Transverse colon (tissue), 4 donors: ENCODE measurements at regions not wholly inside any gene's neighbourhood (a gene's known extent, or its start where the extent isn't known, plus 50 kb on each side); places are given as distances from the start of the nearest gene placed in this dataset.

Source experiments
- DNase-seq: peaks from one replicate; pipeline ENCODE4 v3.0.0-alpha.2; 2019
- H3K27ac ChIP-seq, 4 donors: fragments of 200-600 bp; sonication (generic); 2 replicates each; pipeline ENCODE4 v1.5.1; 2016 to 2018; ENCODE audit warnings: inconsistent platforms in 4 of 4
- H3K27me3 ChIP-seq: fragments of 200-600 bp; sonication (generic); 2 replicates; pipeline ENCODE4 v1.5.1; 2017; ENCODE audit warnings: inconsistent platforms
- H3K36me3 ChIP-seq, 4 donors: fragments of 200-600 bp; sonication (generic); 2 replicates each; pipeline ENCODE4 v1.5.1; 2017 to 2019; ENCODE audit warnings: inconsistent platforms in 4 of 4
- H3K4me1 ChIP-seq, 4 donors: fragments of 200-600 bp; sonication (generic); 2 replicates each; pipeline ENCODE4 v1.5.1; 2017 to 2020; ENCODE audit warnings: inconsistent platforms in 4 of 4
- H3K4me3 ChIP-seq, 4 donors: fragments of 200-600 bp; sonication (generic); 1 replicate in 1 of 4; 2 replicates in 3 of 4; pipeline versions ENCODE4 v1.5.1 to v1.6.1; 2017 to 2019; ENCODE audit warnings: inconsistent platforms in 4 of 4
- H3K9me3 ChIP-seq, 2 donors: fragments of 200-600 bp; sonication (generic); 2 replicates each; pipeline ENCODE4 v1.5.1; 2017 to 2019; ENCODE audit warnings: inconsistent platforms in 2 of 2
- EP300 ChIP-seq: sonication (generic); formaldehyde crosslinking; IDR thresholded peaks from one replicate; pipeline ENCODE4 v1.6.1; 2017; ENCODE audit warnings: antibody characterized with exemption, low read depth
- POLR2A ChIP-seq: fragments of 450-650 bp; IDR thresholded peaks from one replicate; pipeline ENCODE4 v1.6.1; 2016; ENCODE audit warnings: antibody characterized with exemption, mild to moderate bottlenecking, moderate library complexity
- POLR2AphosphoS5 ChIP-seq, 3 donors: sonication (generic); formaldehyde crosslinking; IDR thresholded peaks; one replicate each; pipeline ENCODE4 v1.6.1; 2016; ENCODE audit warnings: antibody characterized with exemption in 3 of 3
- WGBS, 2 donors: methylation state at CpG; one replicate each; pipeline ENCODE4 v1.1.5; 2018; ENCODE audit warnings: low coverage in 1 of 2; 5-methylcytosine and 5-hydroxymethylcytosine counted together
- in situ Hi-C, 4 donors: fragments of 200-750 bp; cut with MboI; loops; one replicate each; pipeline versions ENCODE4 v1.15.0 to v1.15.1; 2017; ENCODE audit warnings: low sequenced_read_pairs in 3 of 4, low pct_ligation_motif_present in 1 of 4, low pct_unique_long_range_greater_than_20kb in 1 of 4
- intact Hi-C: fragments of 100-400 bp; cut with DNase I; formaldehyde crosslinking; loops from one replicate; pipeline ENCODE4 v1.15.1; 2023; ENCODE audit warnings: low total_unique reads
- TF ChIP-seq, protein P1 (sequence below), 5 experiments: fragments of 200-600 bp in 3 of 5; fragments of 450-650 bp in 2 of 5; sonication (generic) in 3 of 5; IDR thresholded peaks; 1 replicate in 2 of 5; 2 replicates in 3 of 5; pipeline ENCODE4 v1.5.1; 2016 to 2017; ENCODE audit warnings: antibody characterized with exemption in 5 of 5, inconsistent platforms in 3 of 5, mild to moderate bottlenecking in 2 of 5, moderate library complexity in 1 of 5

DNA sequence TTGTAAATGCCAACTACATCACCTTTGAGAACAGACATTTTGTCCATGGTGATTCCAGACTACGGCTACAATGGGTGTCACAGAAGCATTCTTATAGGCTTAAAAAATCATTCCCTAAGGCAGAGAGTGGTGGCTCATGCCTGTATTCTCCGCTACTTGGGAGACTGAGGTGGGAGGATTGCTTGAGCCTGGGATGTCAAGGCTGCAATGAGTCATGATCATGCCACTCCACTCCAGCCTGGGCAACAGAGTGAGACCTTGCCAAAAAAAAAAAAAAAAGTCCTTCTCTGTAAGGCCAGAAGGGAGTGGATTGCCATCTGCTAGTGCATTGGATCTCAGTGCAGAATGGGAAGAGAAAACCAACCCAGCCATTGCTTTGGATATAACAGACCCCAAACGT, 522.5 kb downstream of the VRK1 start:
- Histone ChIP-seq H3K27ac (no peak overlapping the region), H3K4me1 (no peaks in the 10 kb centered on the region), H3K4me3 (no peak overlapping the region), H3K27me3 (no peaks in the 10 kb centered on the region), H3K9me3 (no peaks in the 10 kb centered on the region), H3K36me3 (no peaks in the 10 kb centered on the region)
- DNase-seq = no peak
- intact Hi-C loops = no loop called here
- in situ Hi-C loops = no loop called here
- TF ChIP-seq EP300 (no peak), POLR2A (no peak), POLR2AphosphoS5 (IDR thresholded peaks at IDR 0.05) (no peak)
- TF ChIP-seq, protein P1, sequence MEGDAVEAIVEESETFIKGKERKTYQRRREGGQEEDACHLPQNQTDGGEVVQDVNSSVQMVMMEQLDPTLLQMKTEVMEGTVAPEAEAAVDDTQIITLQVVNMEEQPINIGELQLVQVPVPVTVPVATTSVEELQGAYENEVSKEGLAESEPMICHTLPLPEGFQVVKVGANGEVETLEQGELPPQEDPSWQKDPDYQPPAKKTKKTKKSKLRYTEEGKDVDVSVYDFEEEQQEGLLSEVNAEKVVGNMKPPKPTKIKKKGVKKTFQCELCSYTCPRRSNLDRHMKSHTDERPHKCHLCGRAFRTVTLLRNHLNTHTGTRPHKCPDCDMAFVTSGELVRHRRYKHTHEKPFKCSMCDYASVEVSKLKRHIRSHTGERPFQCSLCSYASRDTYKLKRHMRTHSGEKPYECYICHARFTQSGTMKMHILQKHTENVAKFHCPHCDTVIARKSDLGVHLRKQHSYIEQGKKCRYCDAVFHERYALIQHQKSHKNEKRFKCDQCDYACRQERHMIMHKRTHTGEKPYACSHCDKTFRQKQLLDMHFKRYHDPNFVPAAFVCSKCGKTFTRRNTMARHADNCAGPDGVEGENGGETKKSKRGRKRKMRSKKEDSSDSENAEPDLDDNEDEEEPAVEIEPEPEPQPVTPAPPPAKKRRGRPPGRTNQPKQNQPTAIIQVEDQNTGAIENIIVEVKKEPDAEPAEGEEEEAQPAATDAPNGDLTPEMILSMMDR (IDR thresholded peaks at IDR 0.05) = no peak
- 11 to 70% methylated on average over 1 to 3 of the region's 3 CpGs for WGBS, 2 donors

DNA sequence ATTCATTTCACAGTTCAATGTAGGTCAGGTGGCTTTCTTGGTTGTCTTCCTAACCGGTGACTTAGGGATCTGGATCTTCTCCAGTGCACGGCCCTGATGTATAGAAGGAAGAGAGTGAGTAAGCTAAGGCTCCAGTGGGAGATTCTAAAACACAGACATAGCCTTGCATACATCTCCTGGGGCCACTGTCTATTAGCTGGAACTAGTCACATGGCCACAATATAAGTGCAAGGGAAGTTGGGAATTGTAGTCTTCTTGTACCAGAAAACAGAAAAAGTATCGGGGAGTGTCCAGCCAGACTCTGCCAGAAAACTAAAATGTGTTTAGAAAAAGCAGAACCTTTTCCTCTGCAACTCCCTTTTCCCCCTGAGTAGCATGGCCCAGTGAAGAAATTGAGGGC, 531.6 kb downstream of the VRK1 start:
- Histone ChIP-seq H3K27me3 (no peaks in the 10 kb centered on the region), H3K9me3 (no peaks in the 10 kb centered on the region), H3K36me3 (no peaks in the 10 kb centered on the region), H3K4me1 (no peaks in the 10 kb centered on the region), H3K27ac (no peak overlapping the region), H3K4me3 (no peak overlapping the region)
- intact Hi-C loops (no loop called here), in situ Hi-C loops (no loop called here)
- no peak for DNase-seq
- TF ChIP-seq EP300 (no peak), POLR2A (no peak), POLR2AphosphoS5 (IDR thresholded peaks at IDR 0.05) (no peak)
- TF ChIP-seq, protein P1 (IDR thresholded peaks at IDR 0.05) = no peak
- WGBS, 2 donors = 78 to 95% methylated on average over 3 of the region's 3 CpGs

DNA sequence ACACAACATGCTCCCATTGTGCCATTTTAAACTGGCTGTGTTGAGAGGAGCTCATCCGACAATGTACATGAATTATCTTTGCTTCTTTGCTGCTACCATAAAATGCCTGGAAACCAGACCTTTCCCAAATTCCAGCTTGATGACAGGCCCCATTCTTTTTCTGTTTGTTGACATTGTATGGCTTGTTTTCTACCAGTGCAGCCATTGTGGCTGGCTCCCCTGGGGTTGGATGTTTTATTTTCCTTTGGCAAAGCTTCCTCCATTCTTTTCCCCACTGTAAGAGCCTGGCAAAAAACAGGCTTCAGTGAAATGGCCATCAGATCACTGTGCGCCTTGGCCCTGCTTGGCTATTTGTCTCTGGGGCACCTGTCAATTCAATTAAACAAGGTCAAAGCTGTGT, 532.5 kb downstream of the VRK1 start:
- Histone ChIP-seq H3K4me1 (no peaks in the 10 kb centered on the region), H3K27ac (no peak overlapping the region), H3K27me3 (no peaks in the 10 kb centered on the region), H3K36me3 (no peaks in the 10 kb centered on the region), H3K4me3 (no peak overlapping the region), H3K9me3 (no peaks in the 10 kb centered on the region)
- intact Hi-C loops = no loop called here
- no peak for DNase-seq
- TF ChIP-seq EP300 (no peak), POLR2A (no peak), POLR2AphosphoS5 (IDR thresholded peaks at IDR 0.05) (no peak)
- TF ChIP-seq, protein P1 (IDR thresholded peaks at IDR 0.05) = no peak
- in situ Hi-C loops = no loop called here
- WGBS, 2 donors = 92 to 100% methylated on average over 1 to 2 of the region's 2 CpGs

DNA sequence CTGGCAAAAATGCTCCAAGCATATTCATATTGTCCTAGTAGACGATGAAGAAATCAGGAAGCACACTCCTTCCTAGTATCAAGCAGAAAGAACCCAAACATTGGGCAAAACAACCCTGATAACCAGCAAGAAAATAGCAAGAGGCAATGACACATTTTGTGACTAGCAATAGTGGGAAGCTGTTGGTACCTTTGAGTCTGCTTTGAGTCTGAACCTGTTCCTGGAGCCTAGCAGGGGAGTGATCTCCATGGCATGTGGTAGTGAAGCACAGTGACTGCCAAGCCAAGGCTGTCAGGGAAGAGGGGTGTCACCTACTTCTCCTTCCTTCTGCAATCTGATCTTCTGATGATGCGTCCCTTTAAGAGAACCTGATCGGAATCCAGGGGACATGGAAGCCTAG, 533.9 kb downstream of the VRK1 start:
- 83 to 100% methylated on average over 3 of the region's 3 CpGs for WGBS, 2 donors
- Histone ChIP-seq H3K36me3 (no peaks in the 10 kb centered on the region), H3K4me1 (no peaks in the 10 kb centered on the region), H3K9me3 (no peaks in the 10 kb centered on the region), H3K27ac (no peak overlapping the region), H3K27me3 (no peaks in the 10 kb centered on the region), H3K4me3 (no peak overlapping the region)
- no peak for DNase-seq
- intact Hi-C loops (no loop called here), in situ Hi-C loops (no loop called here)
- no peak for TF ChIP-seq POLR2AphosphoS5 (IDR thresholded peaks at IDR 0.05)
- TF ChIP-seq POLR2A = no peak
- TF ChIP-seq EP300 = no peak
- TF ChIP-seq, protein P1 (IDR thresholded peaks at IDR 0.05) = no peak
